HG03175 (cell line): ENCODE measurements at regions not wholly inside any gene's neighbourhood (a gene's known extent, or its start where the extent isn't known, plus 50 kb on each side); places are given as distances from the start of the nearest gene placed in this dataset.
A peak's percentile ranks its signal among the peaks of the same experiment; 100 is the strongest.

ENCODE experiments used
- ATAC-seq: cut with Tn5 transposase; IDR thresholded peaks from one replicate; pipeline ENCODE4 v1.9.1; 2021; ENCODE audit warnings: mild to moderate bottlenecking, moderate library complexity; ENCODE audit not compliant: unreplicated experiment

DNA sequence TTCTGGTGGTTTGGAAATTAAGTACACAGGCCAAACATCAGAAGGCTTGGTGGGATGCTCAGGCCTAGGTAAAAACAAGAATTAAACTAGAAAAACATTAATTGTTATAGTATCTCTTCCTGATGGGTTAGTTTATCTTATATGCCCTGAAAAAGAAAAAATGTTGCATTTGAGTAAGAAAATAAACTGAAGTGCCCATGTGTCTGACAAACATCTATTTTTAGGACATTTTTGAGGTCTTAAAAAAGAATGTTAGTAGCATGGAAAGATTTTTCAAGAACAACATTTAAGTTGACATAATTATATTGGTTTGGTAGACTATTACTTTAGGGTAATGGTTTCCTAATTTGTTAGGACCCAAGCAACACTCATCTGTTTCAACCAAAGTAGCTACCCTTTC, 140.1 kb upstream of the RND3 start:
- no peak for ATAC-seq

- ATAC-seq: no peak
Observed at GRCh38 chr2:150626934-150627411, 139.5 kb upstream of the RND3 start.

GRCh38 chr2:150625741-150626140, 138.3 kb upstream of the RND3 start:
- ATAC-seq: no peak

DNA sequence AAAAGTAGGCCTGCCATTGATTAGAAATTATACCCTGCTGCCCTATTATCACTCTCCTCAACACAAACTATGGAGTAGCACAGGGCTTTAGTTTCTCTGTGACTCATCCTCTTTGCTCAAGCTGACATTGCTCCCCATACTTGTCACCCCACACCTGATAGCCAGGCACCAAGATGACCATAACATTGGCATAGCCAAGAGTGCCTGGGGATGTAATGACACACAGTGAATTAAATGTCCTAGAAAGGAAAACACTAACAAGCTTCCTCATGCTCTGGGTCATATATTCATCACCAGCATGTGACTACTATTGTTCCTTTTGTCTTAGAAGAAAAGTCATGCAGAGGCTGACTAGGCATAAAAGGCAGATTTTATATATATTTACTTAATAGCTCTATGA, 137.8 kb upstream of the RND3 start:
- ATAC-seq: no peak

DNA sequence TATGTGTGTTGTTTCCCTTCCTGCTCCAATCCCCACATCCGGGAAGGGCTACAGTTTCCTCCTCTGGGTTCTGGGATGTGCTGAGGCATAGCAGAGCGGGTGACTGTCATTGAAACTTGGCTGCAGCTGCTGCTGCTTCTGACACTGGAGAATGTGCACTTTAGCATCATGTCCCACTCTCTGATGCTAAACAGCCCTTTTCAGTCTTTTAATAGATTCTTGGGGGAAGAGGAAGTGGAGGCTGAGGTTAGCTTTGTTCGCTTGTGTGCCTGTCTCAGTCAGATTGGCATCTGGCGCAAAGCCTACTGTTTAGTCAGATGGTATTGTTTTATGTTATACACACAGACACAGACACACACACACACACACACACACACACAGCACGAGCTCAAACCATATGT, 136.5 kb upstream of the RND3 start:
- peak; percentile 77 for ATAC-seq

- ATAC-seq: no peak
Observed at GRCh38 chr2:150621526-150622213, 134.2 kb upstream of the RND3 start.

GRCh38 chr2:150620855-150621254, 133.4 kb upstream of the RND3 start:
- ATAC-seq: no peak

- no peak for ATAC-seq
Observed at GRCh38 chr2:150620416-150620815, 132.9 kb upstream of the RND3 start.

GRCh38 chr2:150619607-150620330, 132.3 kb upstream of the RND3 start:
- ATAC-seq: no peak

- ATAC-seq: no peak
Observed at GRCh38 chr2:150618245-150618895, 130.9 kb upstream of the RND3 start.

DNA sequence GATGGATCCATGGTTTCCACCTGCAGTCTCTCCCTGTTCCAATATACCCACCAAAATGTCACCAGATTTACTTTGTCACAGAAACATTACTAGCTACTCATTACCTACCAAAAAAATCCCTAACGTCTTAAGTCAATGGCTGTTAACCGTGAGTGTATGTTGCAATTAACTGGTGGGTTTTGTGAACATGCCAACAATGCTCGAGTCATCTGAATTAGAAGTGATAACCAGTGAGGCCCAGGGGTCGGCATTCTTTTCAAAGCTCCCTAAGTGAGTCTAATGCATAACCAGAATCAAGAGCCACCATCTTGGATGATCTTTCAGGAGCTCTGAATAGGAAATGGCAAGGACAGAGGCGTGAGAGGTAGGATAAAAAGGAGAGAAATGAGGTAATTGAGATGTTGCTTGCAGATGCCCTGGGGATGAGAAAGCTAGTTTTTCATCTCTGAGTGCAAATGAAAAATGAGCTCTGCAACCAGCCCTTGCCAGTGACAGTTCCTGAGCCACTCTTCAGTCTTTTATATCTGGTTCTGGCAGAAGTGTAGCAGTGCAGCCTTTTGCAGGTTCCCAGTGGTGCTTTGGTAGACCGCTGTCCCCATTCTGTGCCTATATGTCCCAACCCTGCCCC, 130.0 kb upstream of the RND3 start:
- ATAC-seq: no peak

- ATAC-seq: no peak
Observed at GRCh38 chr2:150612957-150613710, 125.7 kb upstream of the RND3 start.

DNA sequence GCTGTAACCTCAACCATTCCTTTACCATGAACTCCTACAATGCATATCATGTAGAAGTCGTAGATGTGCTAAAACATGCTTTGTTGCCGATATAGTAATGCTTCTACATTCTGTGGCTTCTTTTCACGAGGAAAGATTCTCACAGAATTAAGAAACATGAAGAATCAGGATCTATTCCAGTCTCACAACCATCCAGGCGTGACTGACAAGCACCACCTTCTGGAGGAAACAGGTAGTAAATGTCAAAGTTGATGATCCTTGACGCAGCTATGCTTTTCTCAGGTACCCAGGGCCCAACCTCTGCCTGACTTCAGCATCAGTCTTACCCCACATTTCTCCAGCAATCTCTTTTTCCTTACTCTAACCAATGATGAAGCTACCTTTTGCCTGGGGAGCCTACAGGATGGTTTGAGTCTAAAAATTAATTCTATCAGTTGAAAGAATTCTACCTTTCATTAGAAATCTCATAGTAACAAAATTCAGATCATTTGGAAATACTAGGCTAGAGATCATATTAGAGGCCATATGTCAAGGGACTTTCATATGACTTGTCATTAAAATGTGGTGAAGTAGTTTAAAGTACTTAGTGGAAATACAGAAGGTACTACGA, 123.3 kb upstream of the RND3 start:
- ATAC-seq: peak; percentile 80

GRCh38 chr2:150609831-150610582, 122.5 kb upstream of the RND3 start:
- no peak for ATAC-seq

GRCh38 chr2:150608341-150608740, 120.9 kb upstream of the RND3 start:
- ATAC-seq: no peak

DNA sequence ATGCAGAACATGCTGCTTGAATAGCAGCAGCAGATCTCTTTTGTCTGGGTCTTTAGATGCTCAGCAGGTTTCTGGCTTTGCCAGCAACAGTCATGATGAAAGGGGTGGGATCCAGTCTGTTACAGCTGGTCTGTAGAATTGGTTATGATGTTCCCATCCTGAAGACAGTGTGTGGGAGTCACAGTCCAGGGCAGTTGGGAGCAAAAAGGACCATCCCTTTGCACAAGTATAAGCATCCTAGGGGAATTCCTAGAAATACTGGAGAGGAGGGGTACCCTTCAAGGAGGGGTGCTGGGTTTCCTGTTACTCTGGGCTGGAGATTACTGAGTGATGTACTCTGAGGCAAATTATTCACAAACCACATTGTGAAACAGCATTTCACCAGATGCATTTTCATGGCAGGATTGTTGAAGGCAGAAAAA, 119.9 kb upstream of the RND3 start:
- no peak for ATAC-seq

DNA sequence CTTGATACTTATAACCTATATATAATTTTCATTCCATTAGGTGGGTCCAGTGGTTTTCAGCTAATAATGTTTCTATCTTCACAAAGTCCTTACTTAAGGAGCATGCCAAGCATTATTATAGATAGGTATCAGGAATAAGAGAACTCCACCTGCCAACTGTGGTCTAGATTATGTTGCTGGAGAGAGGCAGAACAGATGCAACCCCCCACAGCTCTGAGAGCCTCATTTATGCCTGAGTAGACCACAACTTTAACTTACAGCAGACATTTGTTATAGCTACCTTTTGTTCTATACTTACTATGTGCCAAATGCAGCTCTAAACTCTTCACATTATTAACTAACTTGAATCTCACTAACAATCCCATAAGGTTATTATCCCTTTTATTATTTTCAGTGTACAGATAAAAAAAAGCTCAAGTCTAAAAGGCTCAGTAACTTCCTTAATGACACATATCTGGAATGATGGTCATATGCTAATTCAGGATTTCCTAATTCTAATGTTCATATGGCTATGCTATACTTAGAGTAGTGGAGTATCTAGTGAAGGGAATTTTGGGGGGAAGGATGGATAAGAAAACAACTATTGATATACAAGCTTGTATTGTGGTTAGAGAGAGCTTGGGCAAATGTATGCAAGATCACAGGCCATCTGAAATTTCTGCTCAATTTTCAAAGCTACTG, 119.1 kb upstream of the RND3 start:
- ATAC-seq: no peak

DNA sequence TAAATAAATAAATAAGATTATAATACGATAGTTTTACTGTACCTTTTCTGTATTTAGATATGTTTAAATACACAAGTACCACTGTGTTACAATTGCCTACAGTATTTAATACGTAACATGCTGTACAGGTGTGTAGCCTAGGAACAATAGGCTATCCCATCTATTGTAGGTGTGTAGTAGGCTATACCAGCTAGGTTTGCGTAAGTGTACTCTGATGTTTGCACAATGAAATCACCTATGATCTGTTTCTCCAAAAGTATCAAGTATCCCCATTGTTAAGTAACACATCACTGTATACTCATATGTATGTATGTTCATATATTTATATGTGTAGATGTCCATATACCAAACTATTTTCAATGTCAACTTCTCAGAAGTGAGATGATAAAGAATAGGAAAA, 118.2 kb upstream of the RND3 start:
- no peak for ATAC-seq
